ENCODE measurements at regions not wholly inside any gene's neighbourhood (a gene's known extent, or its start where the extent isn't known, plus 50 kb on each side); places are given as distances from the start of the nearest gene placed in this dataset.
"Not testable (repeated sequence)": the region's sequence is repeated elsewhere in the genome, so short reads cannot be mapped to it uniquely, and the experiment has no call there.

- H3K27me3 ChIP-seq (ENCODE audit: control insufficient read depth, extremely low read depth, insufficient read depth, low read length) = no peaks in the 10 kb centered on the region
- no peaks in the 10 kb centered on the region for H3K79me2 ChIP-seq (ENCODE audit: control insufficient read depth, insufficient read depth, low read length)
- H3K4me1 ChIP-seq (ENCODE audit: control insufficient read depth, extremely low read depth, insufficient read depth, low read length) = no peaks in the 10 kb centered on the region
- no peak for FAIRE-seq
- H3K4me2 ChIP-seq (ENCODE audit: control insufficient read depth, extremely low read depth, insufficient read depth, low read depth, low read length) = no peak overlapping the region
- no peaks in the 10 kb centered on the region for H3K36me3 ChIP-seq (ENCODE audit: control insufficient read depth in 2 of 2, extremely low read depth in 1 of 2, insufficient read depth in 2 of 2, low read length in 2 of 2)
- dilution Hi-C loops (cut with MboI; ENCODE audit: extremely low pct_ligation_motif_present, low sequenced_read_pairs) = no loop called here
- no peak overlapping the region for H2AFZ ChIP-seq (ENCODE audit: control insufficient read depth, low read length)
- no peaks in the 10 kb centered on the region for H4K20me1 ChIP-seq (ENCODE audit: control insufficient read depth, extremely low read depth, insufficient read depth, low read length)
- H3K9ac ChIP-seq (ENCODE audit: control insufficient read depth, extremely low read depth, insufficient read depth, low read length) = no peak overlapping the region
- H3K9me3 ChIP-seq (ENCODE audit: control insufficient read depth, low read depth, low read length) = no peaks in the 10 kb centered on the region
- H3K4me3 ChIP-seq (ENCODE audit: control insufficient read depth in 2 of 3, extremely low read depth in 1 of 3, insufficient read depth in 2 of 3, low read depth in 1 of 3, low read length in 3 of 3) = no peak overlapping the region
- no peak for TF ChIP-seq EZH2 (IDR thresholded peaks at IDR 0.05; ENCODE audit: low read length)
- no peak for TF ChIP-seq CTCF (optimal IDR thresholded peaks at IDR 0.05 in 1 of 3, IDR thresholded peaks at IDR 0.05 in 1 of 3, conservative IDR thresholded peaks at IDR 0.05 in 1 of 3; ENCODE audit: extremely low read depth in 1 of 3, insufficient read depth in 2 of 3, low read length in 3 of 3)
- no peaks in the 10 kb centered on the region for H3K9me1 ChIP-seq (ENCODE audit: control insufficient read depth, extremely low read depth, insufficient read depth, low read length)
- no peak for DNase-seq (ENCODE audit: low read depth, low spot score)
- no peak overlapping the region for H3K27ac ChIP-seq (ENCODE audit: control insufficient read depth, insufficient read depth, low read length)
Measured at GRCh38 chr10:90111671-90112070, 410.3 kb downstream of the KIF20B start.

- Histone ChIP-seq H3K9me1 (ENCODE audit: control insufficient read depth, extremely low read depth, insufficient read depth, low read length) (no peaks in the 10 kb centered on the region), H3K27ac (ENCODE audit: control insufficient read depth, insufficient read depth, low read length) (no peak overlapping the region), H3K4me2 (ENCODE audit: control insufficient read depth, extremely low read depth, insufficient read depth, low read depth, low read length) (no peak overlapping the region), H3K9ac (ENCODE audit: control insufficient read depth, extremely low read depth, insufficient read depth, low read length) (no peak overlapping the region), H3K4me3 (ENCODE audit: control insufficient read depth in 2 of 3, extremely low read depth in 1 of 3, insufficient read depth in 2 of 3, low read depth in 1 of 3, low read length in 3 of 3) (no peak overlapping the region), H3K9me3 (ENCODE audit: control insufficient read depth, low read depth, low read length) (no peaks in the 10 kb centered on the region), H3K79me2 (ENCODE audit: control insufficient read depth, insufficient read depth, low read length) (no peaks in the 10 kb centered on the region), H2AFZ (ENCODE audit: control insufficient read depth, low read length) (no peak overlapping the region), H3K36me3 (ENCODE audit: control insufficient read depth in 2 of 2, extremely low read depth in 1 of 2, insufficient read depth in 2 of 2, low read length in 2 of 2) (no peaks in the 10 kb centered on the region), H3K27me3 (ENCODE audit: control insufficient read depth, extremely low read depth, insufficient read depth, low read length) (no peaks in the 10 kb centered on the region), H3K4me1 (ENCODE audit: control insufficient read depth, extremely low read depth, insufficient read depth, low read length) (no peaks in the 10 kb centered on the region), H4K20me1 (ENCODE audit: control insufficient read depth, extremely low read depth, insufficient read depth, low read length) (no peaks in the 10 kb centered on the region)
- TF ChIP-seq EZH2 (IDR thresholded peaks at IDR 0.05; ENCODE audit: low read length) (no peak), CTCF (optimal IDR thresholded peaks at IDR 0.05 in 1 of 3, IDR thresholded peaks at IDR 0.05 in 1 of 3, conservative IDR thresholded peaks at IDR 0.05 in 1 of 3; ENCODE audit: extremely low read depth in 1 of 3, insufficient read depth in 2 of 3, low read length in 3 of 3) (no peak)
- dilution Hi-C loops (cut with MboI; ENCODE audit: extremely low pct_ligation_motif_present, low sequenced_read_pairs) = no loop called here
- no peak for FAIRE-seq
- no peak for DNase-seq (ENCODE audit: low read depth, low spot score)
Measured at GRCh38 chr10:90112681-90113080, 411.3 kb downstream of the KIF20B start.

- H3K9me3 ChIP-seq (ENCODE audit: control insufficient read depth, low read depth, low read length); H3K27ac ChIP-seq (ENCODE audit: control insufficient read depth, insufficient read depth, low read length); H4K20me1 ChIP-seq (ENCODE audit: control insufficient read depth, extremely low read depth, insufficient read depth, low read length); H3K9ac ChIP-seq (ENCODE audit: control insufficient read depth, extremely low read depth, insufficient read depth, low read length); H3K27me3 ChIP-seq (ENCODE audit: control insufficient read depth, extremely low read depth, insufficient read depth, low read length); FAIRE-seq; H3K79me2 ChIP-seq (ENCODE audit: control insufficient read depth, insufficient read depth, low read length); dilution Hi-C loops (cut with MboI; ENCODE audit: extremely low pct_ligation_motif_present, low sequenced_read_pairs); H2AFZ ChIP-seq (ENCODE audit: control insufficient read depth, low read length); H3K4me1 ChIP-seq (ENCODE audit: control insufficient read depth, extremely low read depth, insufficient read depth, low read length); H3K9me1 ChIP-seq (ENCODE audit: control insufficient read depth, extremely low read depth, insufficient read depth, low read length); DNase-seq (ENCODE audit: low read depth, low spot score); H3K36me3 ChIP-seq (ENCODE audit: control insufficient read depth in 2 of 2, extremely low read depth in 1 of 2, insufficient read depth in 2 of 2, low read length in 2 of 2); H3K4me2 ChIP-seq (ENCODE audit: control insufficient read depth, extremely low read depth, insufficient read depth, low read depth, low read length); H3K4me3 ChIP-seq (ENCODE audit: control insufficient read depth in 2 of 3, extremely low read depth in 1 of 3, insufficient read depth in 2 of 3, low read depth in 1 of 3, low read length in 3 of 3): not testable (repeated sequence)
Measured at GRCh38 chr10:90118567-90118966, 417.2 kb downstream of the KIF20B start.

GRCh38 chr10:90119631-90120280 lies 418.4 kb downstream of the KIF20B start:
- H3K9me1 ChIP-seq (ENCODE audit: control insufficient read depth, extremely low read depth, insufficient read depth, low read length); H3K36me3 ChIP-seq (ENCODE audit: control insufficient read depth in 2 of 2, extremely low read depth in 1 of 2, insufficient read depth in 2 of 2, low read length in 2 of 2); FAIRE-seq; H3K9ac ChIP-seq (ENCODE audit: control insufficient read depth, extremely low read depth, insufficient read depth, low read length); DNase-seq (ENCODE audit: low read depth, low spot score); H3K4me3 ChIP-seq (ENCODE audit: control insufficient read depth in 2 of 3, extremely low read depth in 1 of 3, insufficient read depth in 2 of 3, low read depth in 1 of 3, low read length in 3 of 3); H3K27ac ChIP-seq (ENCODE audit: control insufficient read depth, insufficient read depth, low read length); H3K4me2 ChIP-seq (ENCODE audit: control insufficient read depth, extremely low read depth, insufficient read depth, low read depth, low read length); H3K27me3 ChIP-seq (ENCODE audit: control insufficient read depth, extremely low read depth, insufficient read depth, low read length); H3K9me3 ChIP-seq (ENCODE audit: control insufficient read depth, low read depth, low read length); H3K4me1 ChIP-seq (ENCODE audit: control insufficient read depth, extremely low read depth, insufficient read depth, low read length); H3K79me2 ChIP-seq (ENCODE audit: control insufficient read depth, insufficient read depth, low read length); H4K20me1 ChIP-seq (ENCODE audit: control insufficient read depth, extremely low read depth, insufficient read depth, low read length); dilution Hi-C loops (cut with MboI; ENCODE audit: extremely low pct_ligation_motif_present, low sequenced_read_pairs); H2AFZ ChIP-seq (ENCODE audit: control insufficient read depth, low read length): not testable (repeated sequence)
